Kidney epithelial cell (primary cell): ENCODE measurements at regions not wholly inside any gene's neighbourhood (a gene's known extent, or its start where the extent isn't known, plus 50 kb on each side); places are given as distances from the start of the nearest gene placed in this dataset.

Experiments used
- DNase-seq: peaks from one replicate; pipeline ENCODE4 v3.0.0-alpha.2; 2010; ENCODE audit warnings: low read depth
- H3K27me3 ChIP-seq: 2 replicates; pipeline ENCODE4 v1.6.0; 2011; ENCODE audit warnings: low read length; ENCODE audit not compliant: control insufficient read depth, insufficient read depth
- H3K36me3 ChIP-seq: 2 replicates; pipeline ENCODE4 v1.5.1; 2011; ENCODE audit warnings: low read length; ENCODE audit not compliant: control insufficient read depth, insufficient read depth
- H3K4me3 ChIP-seq: 2 replicates; pipeline ENCODE4 v1.5.1; 2011; ENCODE audit warnings: low read depth, mild to moderate bottlenecking, control low read depth, low read length
- TF ChIP-seq, protein P1 (sequence below): IDR thresholded peaks from 2 replicates; pipeline ENCODE4 v1.5.1; 2011; ENCODE audit warnings: mild to moderate bottlenecking, moderate library complexity, low read length, control low read depth, inconsistent platforms; ENCODE audit not compliant: insufficient read depth, poor library complexity, severe bottlenecking

DNA sequence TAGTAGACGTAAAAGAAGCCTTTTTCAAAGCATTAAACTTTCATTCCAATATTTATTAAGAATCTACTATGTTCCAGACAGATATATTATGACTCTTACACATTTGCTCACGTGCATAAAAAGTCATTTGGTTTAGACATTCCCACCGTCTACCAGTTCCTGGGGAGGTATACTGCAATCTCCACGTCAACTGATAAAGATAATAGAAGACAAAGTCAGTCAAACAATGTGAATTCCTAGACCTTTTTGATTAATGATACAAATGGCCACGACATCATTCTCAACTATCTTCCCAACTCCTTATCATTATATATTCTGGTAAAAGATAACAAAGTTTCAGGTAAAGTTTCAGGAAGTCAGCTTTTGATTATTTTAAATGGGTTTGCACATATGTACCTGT is 69.0 kb downstream of the SIPA1L2 start:
- no peaks in the 10 kb centered on the region for H3K36me3 ChIP-seq
- H3K27me3 ChIP-seq: no peaks in the 10 kb centered on the region
- no peak overlapping the region for H3K4me3 ChIP-seq
- no peak for DNase-seq
- TF ChIP-seq, protein P1, sequence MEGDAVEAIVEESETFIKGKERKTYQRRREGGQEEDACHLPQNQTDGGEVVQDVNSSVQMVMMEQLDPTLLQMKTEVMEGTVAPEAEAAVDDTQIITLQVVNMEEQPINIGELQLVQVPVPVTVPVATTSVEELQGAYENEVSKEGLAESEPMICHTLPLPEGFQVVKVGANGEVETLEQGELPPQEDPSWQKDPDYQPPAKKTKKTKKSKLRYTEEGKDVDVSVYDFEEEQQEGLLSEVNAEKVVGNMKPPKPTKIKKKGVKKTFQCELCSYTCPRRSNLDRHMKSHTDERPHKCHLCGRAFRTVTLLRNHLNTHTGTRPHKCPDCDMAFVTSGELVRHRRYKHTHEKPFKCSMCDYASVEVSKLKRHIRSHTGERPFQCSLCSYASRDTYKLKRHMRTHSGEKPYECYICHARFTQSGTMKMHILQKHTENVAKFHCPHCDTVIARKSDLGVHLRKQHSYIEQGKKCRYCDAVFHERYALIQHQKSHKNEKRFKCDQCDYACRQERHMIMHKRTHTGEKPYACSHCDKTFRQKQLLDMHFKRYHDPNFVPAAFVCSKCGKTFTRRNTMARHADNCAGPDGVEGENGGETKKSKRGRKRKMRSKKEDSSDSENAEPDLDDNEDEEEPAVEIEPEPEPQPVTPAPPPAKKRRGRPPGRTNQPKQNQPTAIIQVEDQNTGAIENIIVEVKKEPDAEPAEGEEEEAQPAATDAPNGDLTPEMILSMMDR: no peak

- no peaks in the 10 kb centered on the region for H3K27me3 ChIP-seq
- no peak overlapping the region for H3K4me3 ChIP-seq
- H3K36me3 ChIP-seq: no peaks in the 10 kb centered on the region
- no peak for DNase-seq
- TF ChIP-seq, protein P1: no peak
These were observed 71.0 kb downstream of the SIPA1L2 start for GRCh38 chr1:232558954-232559353.

GRCh38 chr1:232557502-232558191 is 72.3 kb downstream of the SIPA1L2 start:
- Histone ChIP-seq H3K4me3 (no peak overlapping the region), H3K36me3 (no peaks in the 10 kb centered on the region), H3K27me3 (no peaks in the 10 kb centered on the region)
- TF ChIP-seq, protein P1: no peak
- no peak for DNase-seq

GRCh38 chr1:232557096-232557495 is 72.8 kb downstream of the SIPA1L2 start:
- Histone ChIP-seq H3K36me3 (no peaks in the 10 kb centered on the region), H3K27me3 (no peaks in the 10 kb centered on the region), H3K4me3 (no peak overlapping the region)
- no peak for DNase-seq
- TF ChIP-seq, protein P1: no peak

GRCh38 chr1:232556351-232556750 is 73.6 kb downstream of the SIPA1L2 start:
- H3K4me3 ChIP-seq: no peak overlapping the region
- DNase-seq: no peak
- H3K36me3 ChIP-seq: no peaks in the 10 kb centered on the region
- H3K27me3 ChIP-seq: no peaks in the 10 kb centered on the region
- TF ChIP-seq, protein P1: no peak
